ENCODE measurements at regions not wholly inside any gene's neighbourhood (a gene's known extent, or its start where the extent isn't known, plus 50 kb on each side); places are given as distances from the start of the nearest gene placed in this dataset.

DNA sequence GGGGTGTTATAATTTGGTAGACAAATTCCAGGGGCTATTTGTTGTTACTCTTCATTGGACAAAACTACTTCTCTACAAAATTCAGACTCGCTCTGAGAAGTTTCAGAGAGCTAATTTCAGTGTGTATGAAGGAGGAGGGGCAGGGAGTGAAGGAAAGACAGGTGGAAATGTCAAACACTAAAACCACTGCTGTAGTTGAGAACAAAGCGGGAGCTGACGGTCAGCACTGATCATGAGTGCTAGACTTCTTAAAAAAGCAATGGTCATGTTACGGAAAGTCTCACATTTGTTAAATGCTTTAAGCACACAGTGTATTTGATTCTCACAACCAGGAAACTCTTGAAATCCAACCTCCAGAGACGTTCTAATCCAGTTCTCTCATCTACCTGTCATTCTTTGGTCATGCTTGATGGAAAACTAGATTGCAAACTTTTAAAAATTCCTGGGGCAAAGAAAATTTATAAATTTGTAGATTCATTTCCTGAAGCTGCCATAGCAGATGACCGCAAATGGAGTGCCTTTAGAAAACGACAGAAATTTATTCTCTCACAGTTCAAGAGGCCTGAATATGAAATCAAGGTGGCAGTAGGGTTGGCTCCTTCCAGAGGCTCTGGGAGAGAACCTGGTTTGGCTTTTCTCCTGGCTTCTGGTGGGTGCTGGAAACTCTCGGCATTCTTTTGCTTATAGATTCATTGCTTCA is 100.7 kb upstream of the CARMIL1 start:
- no peak overlapping the region for H3T11ph ChIP-seq (ENCODE audit: low read length)
- Mint-ChIP-seq H3K4me1 (no peaks in the 10 kb centered on the region), H3K27me3 (ENCODE audit: low read depth) (no peaks in the 10 kb centered on the region; the same call in none of the 2 replicates), H3K9me3 (no peaks in the 10 kb centered on the region), H3K27ac (peak overlapping the region in 1 of 3 experiments; percentile 39; a peak in 1 of 7 replicates), H3K36me3 (ENCODE audit: insufficient read depth in 1 of 3, low read depth in 3 of 3) (no peaks in the 10 kb centered on the region), H3K4me3 (no peak overlapping the region)
- H3K9ac ChIP-seq (ENCODE audit: extremely low read depth, insufficient read length, low read length), result no peak overlapping the region
- WGBS (ENCODE audit: extremely low coverage, insufficient read length, low lambda C conversion rate), result no CpG with 5 or more reads among the region's 8 CpGs
- no peak overlapping the region for H2AFZ ChIP-seq (ENCODE audit: low read length)
- H2BK12ac ChIP-seq (ENCODE audit: insufficient read length, low read depth, low read length), result no peak overlapping the region
- H3K79me1 ChIP-seq (ENCODE audit: insufficient read depth, low read depth, low read length, poor library complexity, severe bottlenecking), result no peaks in the 10 kb centered on the region
- no peaks in the 10 kb centered on the region for H3K27me3 ChIP-seq (ENCODE audit: insufficient read depth, low read length)
- no peak overlapping the region for H2BK20ac ChIP-seq (ENCODE audit: low read depth, low read length, poor library complexity, severe bottlenecking)
- no peak overlapping the region for H3K27ac ChIP-seq (ENCODE audit: insufficient read length, low read depth, low read length)
- H2AK5ac ChIP-seq (ENCODE audit: insufficient read length, low read length), result no peak overlapping the region
- H3K9me3 ChIP-seq (ENCODE audit: control insufficient read depth, low read depth, low read length), result no peaks in the 10 kb centered on the region
- no peak overlapping the region for H3K14ac ChIP-seq (ENCODE audit: insufficient read depth, low read length)
- H3K4me2 ChIP-seq (ENCODE audit: insufficient read depth, insufficient read length, low read length), result no peak overlapping the region
- no peak overlapping the region for H3K56ac ChIP-seq (ENCODE audit: insufficient read length, low read depth, low read length)
- no peaks in the 10 kb centered on the region for H3K79me2 ChIP-seq (ENCODE audit: insufficient read depth, low read length)
- H3K18ac ChIP-seq (ENCODE audit: insufficient read length, low read depth, low read length), result no peak overlapping the region
- H4K5ac ChIP-seq (ENCODE audit: insufficient read length, low read depth, low read length), result no peak overlapping the region
- no peak overlapping the region for H4K8ac ChIP-seq (replicated peaks; ENCODE audit: insufficient read length, low read depth, low read length)
- H2BK5ac ChIP-seq (ENCODE audit: insufficient read length, low read length), result no peak overlapping the region
- no peak for DNase-seq
- H3K23ac ChIP-seq (ENCODE audit: insufficient read length, low read depth, low read length), result no peak overlapping the region
- H2BK15ac ChIP-seq (ENCODE audit: low read depth, low read length), result no peak overlapping the region
- H3K4me1 ChIP-seq (ENCODE audit: insufficient read depth, low read length), result no peaks in the 10 kb centered on the region
- TF ChIP-seq CTCF (conservative IDR thresholded peaks at IDR 0.05), result no peak
- no peak overlapping the region for H2BK120ac ChIP-seq (ENCODE audit: low read depth, low read length, poor library complexity, severe bottlenecking)
- no peak overlapping the region for H4K91ac ChIP-seq (ENCODE audit: insufficient read length, low read depth, low read length)
- H3K23me2 ChIP-seq (ENCODE audit: insufficient read length, low read depth, low read length, poor library complexity, severe bottlenecking), result no peaks in the 10 kb centered on the region
- H4K20me1 ChIP-seq (ENCODE audit: control insufficient read depth, insufficient read depth, insufficient read length), result no peaks in the 10 kb centered on the region
- H3K4ac ChIP-seq (ENCODE audit: low read depth, low read length), result no peak overlapping the region

Data from H9 (cell line).